ENCODE measurements at regions not wholly inside any gene's neighbourhood (a gene's known extent, or its start where the extent isn't known, plus 50 kb on each side); places are given as distances from the start of the nearest gene placed in this dataset.
A peak's percentile ranks its signal among the peaks of the same experiment; 100 is the strongest.

- WGBS (ENCODE audit: low lambda C conversion rate), result 8% methylated on average over 2 of the region's 2 CpGs
- POLR2A ChIA-PET, result no interaction called here
Measured at GRCh38 chr6:115016593-115016992, 673.8 kb upstream of the HS3ST5 start.

GRCh38 chr6:115004982-115005381 is 662.2 kb upstream of the HS3ST5 start:
- Histone ChIP-seq H3K36me3 (replicated peaks in 1 of 2; ENCODE audit: control insufficient read depth in 1 of 2, insufficient read depth in 2 of 2, low read length in 1 of 2) (no peaks in the 10 kb centered on the region), H4K20me1 (ENCODE audit: insufficient read depth) (no peaks in the 10 kb centered on the region)

More at GRCh38 chr6:115016593-115016992, 673.8 kb upstream of the HS3ST5 start:
- no peaks in the 10 kb centered on the region for H4K20me1 ChIP-seq (ENCODE audit: insufficient read depth)
- no peaks in the 10 kb centered on the region for H3K4me1 ChIP-seq (ENCODE audit: control insufficient read depth in 1 of 2, insufficient read depth in 2 of 2, low read depth in 1 of 2, low read length in 1 of 2)
- CTCF ChIA-PET, result no interaction called here
- H3K9me3 ChIP-seq, result peaks cover 5% of the 10 kb centered on the region; the same call in 1 of the 2 replicates
- no peaks in the 10 kb centered on the region for H3K79me2 ChIP-seq (ENCODE audit: insufficient read depth)
- TF ChIP-seq EZH2phosphoT487 (IDR thresholded peaks at IDR 0.05; ENCODE audit: borderline replicate concordance, low read depth) (no peak), RFX5 (IDR thresholded peaks at IDR 0.05; ENCODE audit: low read length) (no peak), USF1 (IDR thresholded peaks at IDR 0.05; ENCODE audit: borderline replicate concordance, low read depth) (no peak)
- H3K4me3 ChIP-seq (ENCODE audit: low read depth in 2 of 2, low read length in 1 of 2), result no peak overlapping the region
- no peak overlapping the region for H3K9ac ChIP-seq
- H3K27me3 ChIP-seq (ENCODE audit: insufficient read depth), result no peaks in the 10 kb centered on the region
- no peaks in the 10 kb centered on the region for H3K36me3 ChIP-seq (replicated peaks in 1 of 2; ENCODE audit: control insufficient read depth in 1 of 2, insufficient read depth in 2 of 2, low read length in 1 of 2)
- no peaks in the 10 kb centered on the region for H3K9me2 ChIP-seq
- no peak overlapping the region for H3K27ac ChIP-seq (ENCODE audit: low read depth in 2 of 2, low read length in 1 of 2)
- no peak for DNase-seq
- no peak overlapping the region for H2AFZ ChIP-seq (ENCODE audit: low read depth)
- no peak overlapping the region for H3K4me2 ChIP-seq
- no peaks in the 10 kb centered on the region for H3F3A ChIP-seq (replicated peaks; ENCODE audit: insufficient read depth)

GRCh38 chr6:115004204-115004603 is 661.4 kb upstream of the HS3ST5 start:
- H3K27me3 ChIP-seq (ENCODE audit: insufficient read depth), result no peaks in the 10 kb centered on the region
- H3K9me2 ChIP-seq, result no peaks in the 10 kb centered on the region
- 14% methylated on average over 1 of the region's 1 CpG for WGBS (ENCODE audit: low lambda C conversion rate)
- no peaks in the 10 kb centered on the region for H3K79me2 ChIP-seq (ENCODE audit: insufficient read depth)
- no peak for DNase-seq
- H3K9ac ChIP-seq, result no peak overlapping the region
- H3K4me3 ChIP-seq (ENCODE audit: low read depth in 2 of 2, low read length in 1 of 2), result no peak overlapping the region
- no peaks in the 10 kb centered on the region for H4K20me1 ChIP-seq (ENCODE audit: insufficient read depth)
- ChIA-PET POLR2A (no interaction called here), CTCF (interaction anchor here (1.0 to 1.8 kb wide), 2 partner anchors 8 to 96 kb away, joined by 5 read pairs; no protein-coding TSS in a partner anchor)
- H2AFZ ChIP-seq (ENCODE audit: low read depth), result no peak overlapping the region
- H3K27ac ChIP-seq (ENCODE audit: low read depth in 2 of 2, low read length in 1 of 2), result no peak overlapping the region; a peak in 1 of 4 replicates
- H3K9me3 ChIP-seq, result no peaks in the 10 kb centered on the region
- H3K4me1 ChIP-seq (ENCODE audit: control insufficient read depth in 1 of 2, insufficient read depth in 2 of 2, low read depth in 1 of 2, low read length in 1 of 2), result peaks cover 0 to 2% of the 10 kb centered on the region in 2 experiments; a peak in 2 of 4 replicates
- no peak for TF ChIP-seq NRF1 (IDR thresholded peaks at IDR 0.05; ENCODE audit: low read depth, low read length)
- no peak for TF ChIP-seq ELF1 (IDR thresholded peaks at IDR 0.05)
- TF ChIP-seq CHD2 (IDR thresholded peaks at IDR 0.05; ENCODE audit: low read length, partially characterized antibody), result no peak
- TF ChIP-seq TEAD4 (IDR thresholded peaks at IDR 0.05; ENCODE audit: borderline replicate concordance, insufficient read depth), result no peak
- TF ChIP-seq YY1 (IDR thresholded peaks at IDR 0.05; ENCODE audit: low read depth), result no peak
- TF ChIP-seq RFX5 (IDR thresholded peaks at IDR 0.05; ENCODE audit: low read length), result no peak
- TF ChIP-seq SIN3A (IDR thresholded peaks at IDR 0.05; ENCODE audit: borderline replicate concordance, low read depth, low read length), result no peak
- TF ChIP-seq MEF2A (IDR thresholded peaks at IDR 0.05; ENCODE audit: borderline replicate concordance, low read depth), result no peak
- TF ChIP-seq USF2 (IDR thresholded peaks at IDR 0.05; ENCODE audit: borderline replicate concordance, low read depth, low read length), result no peak
- no peaks in the 10 kb centered on the region for H3F3A ChIP-seq (replicated peaks; ENCODE audit: insufficient read depth)
- H3K4me2 ChIP-seq, result no peak overlapping the region
- no peaks in the 10 kb centered on the region for H3K36me3 ChIP-seq (replicated peaks in 1 of 2; ENCODE audit: control insufficient read depth in 1 of 2, insufficient read depth in 2 of 2, low read length in 1 of 2)

More at GRCh38 chr6:115004982-115005381, 662.2 kb upstream of the HS3ST5 start:
- POLR2A ChIA-PET, result no interaction called here
- CTCF ChIA-PET, result interaction anchor here (1.0 to 1.8 kb wide), 2 partner anchors 8 to 96 kb away, joined by 5 read pairs; no protein-coding TSS in a partner anchor
- Histone ChIP-seq H3K79me2 (ENCODE audit: insufficient read depth) (no peaks in the 10 kb centered on the region), H3K27ac (ENCODE audit: low read depth in 2 of 2, low read length in 1 of 2) (peak overlapping the region in 1 of 2 experiments; percentile 47; a peak in 2 of 4 replicates), H3K9ac (no peak overlapping the region), H3F3A (replicated peaks; ENCODE audit: insufficient read depth) (no peaks in the 10 kb centered on the region), H3K4me3 (ENCODE audit: low read depth in 2 of 2, low read length in 1 of 2) (no peak overlapping the region), H3K4me2 (no peak overlapping the region), H3K27me3 (ENCODE audit: insufficient read depth) (no peaks in the 10 kb centered on the region), H2AFZ (ENCODE audit: low read depth) (no peak overlapping the region), H3K4me1 (ENCODE audit: control insufficient read depth in 1 of 2, insufficient read depth in 2 of 2, low read depth in 1 of 2, low read length in 1 of 2) (peaks cover 0 to 2% of the 10 kb centered on the region in 2 experiments; a peak in 2 of 4 replicates), H3K9me3 (no peaks in the 10 kb centered on the region), H3K9me2 (no peaks in the 10 kb centered on the region)
- 5% methylated on average over 4 of the region's 4 CpGs for WGBS (ENCODE audit: low lambda C conversion rate)
- peak in 1 of 2 experiments; percentile 41; a peak in 1 of 4 replicates for TF ChIP-seq EP300 (IDR thresholded peaks at IDR 0.05; ENCODE audit: borderline replicate concordance in 1 of 2, low read depth in 1 of 2, low read length in 1 of 2)
- peak; percentile 10; the same call in 1 of the 2 replicates for TF ChIP-seq SMC3 (IDR thresholded peaks at IDR 0.05; ENCODE audit: low read depth, low read length)
- TF ChIP-seq RAD21 (IDR thresholded peaks at IDR 0.05; ENCODE audit: low read length), result peak; percentile 43
- peak; percentile 77 for TF ChIP-seq GATA2 (CRISPR knock-in tag; IDR thresholded peaks at IDR 0.05)
- TF ChIP-seq EZH2phosphoT487 (IDR thresholded peaks at IDR 0.05; ENCODE audit: borderline replicate concordance, low read depth), result no peak
- no peak for TF ChIP-seq TEAD4 (IDR thresholded peaks at IDR 0.05; ENCODE audit: borderline replicate concordance, insufficient read depth)
- peak; percentile 38; the same call in 1 of the 2 replicates for TF ChIP-seq RCOR1 (IDR thresholded peaks at IDR 0.05; ENCODE audit: low read length)
- TF ChIP-seq CHD2 (IDR thresholded peaks at IDR 0.05; ENCODE audit: low read length, partially characterized antibody), result no peak
- peak; percentile 44 for DNase-seq

Data from SK-N-SH (cell line).